HCT116 (cell line): ENCODE measurements at regions not wholly inside any gene's neighbourhood (a gene's known extent, or its start where the extent isn't known, plus 50 kb on each side); places are given as distances from the start of the nearest gene placed in this dataset.

Experiments used
- CTCF ChIP-seq, 3 experiments: fragments of 200-600 bp in 1 of 3; sonication (generic) in 1 of 3; IDR thresholded peaks in 2 of 3; conservative IDR thresholded peaks in 1 of 3; 2 replicates each; pipeline ENCODE4 v1.5.1; 2012 to 2017; ENCODE audit warnings: low read depth in 2 of 3, low read length in 2 of 3, antibody characterized with exemption in 1 of 3, borderline replicate concordance in 1 of 3, control low read depth in 1 of 3, mild to moderate bottlenecking in 1 of 3, mixed read lengths in 1 of 3, mixed run types in 1 of 3, moderate library complexity in 1 of 3; ENCODE audit not compliant: insufficient read depth in 1 of 3
- EZH2phosphoT487 ChIP-seq: fragments of 200-600 bp; IDR thresholded peaks from 2 replicates; pipeline ENCODE4 v1.6.1; 2018; ENCODE audit warnings: antibody characterized with exemption, borderline replicate concordance
- POLR2A ChIP-seq: IDR thresholded peaks from 2 replicates; pipeline ENCODE4 v1.7.0; 2011; ENCODE audit warnings: borderline replicate concordance; ENCODE audit not compliant: insufficient read depth, insufficient read length; ENCODE audit errors: extremely low read depth
- RAD21 ChIP-seq: IDR thresholded peaks from 2 replicates; pipeline ENCODE4 v1.6.1; 2012; ENCODE audit warnings: low read depth, mild to moderate bottlenecking
- REST ChIP-seq: IDR thresholded peaks from 2 replicates; pipeline ENCODE4 v1.6.1; 2012; ENCODE audit warnings: low read depth
- ZNF274 ChIP-seq: fragments of 200-500 bp; sonication (Bioruptor generic); IDR thresholded peaks from 2 replicates; pipeline ENCODE4 v1.6.1; 2014; ENCODE audit warnings: mild to moderate bottlenecking, low read depth, low read length, inconsistent platforms

GRCh38 chr12:98403936-98404335 is 111.5 kb upstream of the TMPO start:
- TF ChIP-seq EZH2phosphoT487 (no peak), RAD21 (no peak), ZNF274 (no peak), CTCF (IDR thresholded peaks at IDR 0.05 in 2 of 3, conservative IDR thresholded peaks at IDR 0.05 in 1 of 3; ENCODE audit: borderline replicate concordance in 1 of 3, insufficient read depth in 1 of 3, low read depth in 2 of 3, low read length in 2 of 3) (no peak), REST (no peak), POLR2A (no peak)
